Panc1 (cell line): ENCODE measurements at regions not wholly inside any gene's neighbourhood (a gene's known extent, or its start where the extent isn't known, plus 50 kb on each side); places are given as distances from the start of the nearest gene placed in this dataset.

Source experiments
- POLR2AphosphoS5 ChIP-seq: IDR thresholded peaks from 2 replicates; pipeline ENCODE4 v1.6.1; 2012; ENCODE audit warnings: mild to moderate bottlenecking, low read depth, low read length, moderate library complexity
- SIN3A ChIP-seq: IDR thresholded peaks from 2 replicates; pipeline ENCODE4 v1.6.1; 2012; ENCODE audit warnings: low read depth, mild to moderate bottlenecking, low read length, moderate library complexity, borderline replicate concordance; ENCODE audit not compliant: insufficient read depth
- TF ChIP-seq, protein P1 (sequence below): fragments of 450-650 bp; IDR thresholded peaks from 2 replicates; pipeline ENCODE4 v1.5.1; 2017; ENCODE audit warnings: mild to moderate bottlenecking
- TF ChIP-seq, protein P2 (sequence below), 2 experiments: IDR thresholded peaks; 2 replicates each; pipeline ENCODE4 v1.6.1; 2011 to 2012; ENCODE audit warnings: low read depth in 2 of 2, control low read depth in 1 of 2, low read length in 1 of 2, mild to moderate bottlenecking in 1 of 2, moderate library complexity in 1 of 2; ENCODE audit not compliant: insufficient read depth in 1 of 2

DNA sequence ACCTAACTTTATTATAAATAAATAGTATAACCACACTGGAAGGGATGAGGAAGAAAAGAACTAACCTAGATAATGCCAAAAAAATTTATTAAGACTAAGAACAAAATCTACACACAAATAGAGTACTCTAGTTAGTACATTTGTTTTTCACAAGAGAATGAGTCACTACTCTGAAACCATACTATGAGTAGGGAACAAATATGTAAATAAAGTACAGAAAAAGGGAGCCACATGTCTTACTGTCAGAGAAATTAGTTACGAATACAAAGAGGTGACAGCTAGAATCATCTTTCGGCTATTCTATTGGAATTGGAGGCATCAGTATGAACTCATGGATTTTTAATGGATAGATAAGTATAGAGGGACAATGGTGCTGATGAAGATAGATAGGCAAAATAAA is 150.5 kb downstream of the COPS8 start:
- TF ChIP-seq, protein P1, sequence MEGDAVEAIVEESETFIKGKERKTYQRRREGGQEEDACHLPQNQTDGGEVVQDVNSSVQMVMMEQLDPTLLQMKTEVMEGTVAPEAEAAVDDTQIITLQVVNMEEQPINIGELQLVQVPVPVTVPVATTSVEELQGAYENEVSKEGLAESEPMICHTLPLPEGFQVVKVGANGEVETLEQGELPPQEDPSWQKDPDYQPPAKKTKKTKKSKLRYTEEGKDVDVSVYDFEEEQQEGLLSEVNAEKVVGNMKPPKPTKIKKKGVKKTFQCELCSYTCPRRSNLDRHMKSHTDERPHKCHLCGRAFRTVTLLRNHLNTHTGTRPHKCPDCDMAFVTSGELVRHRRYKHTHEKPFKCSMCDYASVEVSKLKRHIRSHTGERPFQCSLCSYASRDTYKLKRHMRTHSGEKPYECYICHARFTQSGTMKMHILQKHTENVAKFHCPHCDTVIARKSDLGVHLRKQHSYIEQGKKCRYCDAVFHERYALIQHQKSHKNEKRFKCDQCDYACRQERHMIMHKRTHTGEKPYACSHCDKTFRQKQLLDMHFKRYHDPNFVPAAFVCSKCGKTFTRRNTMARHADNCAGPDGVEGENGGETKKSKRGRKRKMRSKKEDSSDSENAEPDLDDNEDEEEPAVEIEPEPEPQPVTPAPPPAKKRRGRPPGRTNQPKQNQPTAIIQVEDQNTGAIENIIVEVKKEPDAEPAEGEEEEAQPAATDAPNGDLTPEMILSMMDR = no peak
- TF ChIP-seq POLR2AphosphoS5 (no peak), SIN3A (no peak)
- TF ChIP-seq, protein P2, sequence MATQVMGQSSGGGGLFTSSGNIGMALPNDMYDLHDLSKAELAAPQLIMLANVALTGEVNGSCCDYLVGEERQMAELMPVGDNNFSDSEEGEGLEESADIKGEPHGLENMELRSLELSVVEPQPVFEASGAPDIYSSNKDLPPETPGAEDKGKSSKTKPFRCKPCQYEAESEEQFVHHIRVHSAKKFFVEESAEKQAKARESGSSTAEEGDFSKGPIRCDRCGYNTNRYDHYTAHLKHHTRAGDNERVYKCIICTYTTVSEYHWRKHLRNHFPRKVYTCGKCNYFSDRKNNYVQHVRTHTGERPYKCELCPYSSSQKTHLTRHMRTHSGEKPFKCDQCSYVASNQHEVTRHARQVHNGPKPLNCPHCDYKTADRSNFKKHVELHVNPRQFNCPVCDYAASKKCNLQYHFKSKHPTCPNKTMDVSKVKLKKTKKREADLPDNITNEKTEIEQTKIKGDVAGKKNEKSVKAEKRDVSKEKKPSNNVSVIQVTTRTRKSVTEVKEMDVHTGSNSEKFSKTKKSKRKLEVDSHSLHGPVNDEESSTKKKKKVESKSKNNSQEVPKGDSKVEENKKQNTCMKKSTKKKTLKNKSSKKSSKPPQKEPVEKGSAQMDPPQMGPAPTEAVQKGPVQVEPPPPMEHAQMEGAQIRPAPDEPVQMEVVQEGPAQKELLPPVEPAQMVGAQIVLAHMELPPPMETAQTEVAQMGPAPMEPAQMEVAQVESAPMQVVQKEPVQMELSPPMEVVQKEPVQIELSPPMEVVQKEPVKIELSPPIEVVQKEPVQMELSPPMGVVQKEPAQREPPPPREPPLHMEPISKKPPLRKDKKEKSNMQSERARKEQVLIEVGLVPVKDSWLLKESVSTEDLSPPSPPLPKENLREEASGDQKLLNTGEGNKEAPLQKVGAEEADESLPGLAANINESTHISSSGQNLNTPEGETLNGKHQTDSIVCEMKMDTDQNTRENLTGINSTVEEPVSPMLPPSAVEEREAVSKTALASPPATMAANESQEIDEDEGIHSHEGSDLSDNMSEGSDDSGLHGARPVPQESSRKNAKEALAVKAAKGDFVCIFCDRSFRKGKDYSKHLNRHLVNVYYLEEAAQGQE (IDR thresholded peaks at IDR 0.05; ENCODE audit: insufficient read depth in 1 of 2, low read depth in 2 of 2, low read length in 1 of 2) = no peak
